ENCODE measurements at regions not wholly inside any gene's neighbourhood (a gene's known extent, or its start where the extent isn't known, plus 50 kb on each side); places are given as distances from the start of the nearest gene placed in this dataset.

DNA sequence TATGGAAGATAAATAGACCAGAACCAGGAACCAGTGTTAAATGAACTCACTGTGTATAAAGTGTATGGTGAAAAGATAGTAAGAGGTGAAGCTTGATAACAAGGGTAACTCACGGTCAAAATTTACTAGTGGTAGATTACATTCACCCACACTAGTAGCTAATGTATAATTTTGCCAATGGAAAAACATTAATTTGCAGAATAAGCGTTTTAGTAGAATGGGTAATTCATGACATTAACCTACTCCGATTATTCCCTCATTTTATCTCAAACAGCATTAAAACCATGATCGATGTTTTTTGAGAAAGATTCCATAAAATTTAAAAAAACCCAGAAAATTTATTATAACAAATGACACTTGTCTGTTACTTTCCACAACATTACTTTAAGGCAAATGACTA lies 57.7 kb upstream of the PPP1R3A start:
- TF ChIP-seq POLR2AphosphoS5 (IDR thresholded peaks at IDR 0.05; ENCODE audit: low read depth, low read length) (no peak), POLR2A (IDR thresholded peaks at IDR 0.05; ENCODE audit: low read depth, low read length) (no peak), TAF1 (IDR thresholded peaks at IDR 0.05; ENCODE audit: low read depth, low read length) (no peak), PAX5 (IDR thresholded peaks at IDR 0.05; ENCODE audit: insufficient read depth, low read length, severe bottlenecking) (no peak), SPI1 (IDR thresholded peaks at IDR 0.05; ENCODE audit: low read depth, low read length) (no peak)

Data from GM12891 (cell line).